Fibroblast of upper back skin (primary cell): ENCODE measurements at regions not wholly inside any gene's neighbourhood (a gene's known extent, or its start where the extent isn't known, plus 50 kb on each side); places are given as distances from the start of the nearest gene placed in this dataset.

Experiments used
- DNase-seq: peaks from one replicate; pipeline ENCODE4 v3.0.0-alpha.2; 2013

- DNase-seq: no peak
Measured at GRCh38 chr11:29959488-29959887, 57.3 kb downstream of the KCNA4 start.

DNA sequence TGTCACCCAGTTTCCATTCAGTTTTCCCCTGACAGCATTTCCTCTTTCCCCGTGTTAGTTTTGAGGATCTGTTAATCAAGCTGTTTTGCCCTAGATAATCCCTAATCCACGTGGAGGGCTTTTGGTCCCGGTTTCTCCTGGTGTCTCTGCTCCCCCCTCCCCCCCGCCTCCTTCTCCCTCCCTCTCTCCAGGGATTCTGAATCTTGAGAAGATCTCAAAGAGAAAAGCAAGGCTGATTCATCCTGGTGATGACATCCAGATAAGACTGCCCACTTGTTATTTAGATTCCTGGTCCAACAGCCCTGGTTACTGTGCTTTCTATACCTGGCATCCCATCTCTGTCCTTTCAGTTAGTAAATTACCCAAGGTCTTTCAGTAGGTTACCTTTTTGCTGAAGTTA is 59.4 kb downstream of the KCNA4 start:
- no peak for DNase-seq

DNA sequence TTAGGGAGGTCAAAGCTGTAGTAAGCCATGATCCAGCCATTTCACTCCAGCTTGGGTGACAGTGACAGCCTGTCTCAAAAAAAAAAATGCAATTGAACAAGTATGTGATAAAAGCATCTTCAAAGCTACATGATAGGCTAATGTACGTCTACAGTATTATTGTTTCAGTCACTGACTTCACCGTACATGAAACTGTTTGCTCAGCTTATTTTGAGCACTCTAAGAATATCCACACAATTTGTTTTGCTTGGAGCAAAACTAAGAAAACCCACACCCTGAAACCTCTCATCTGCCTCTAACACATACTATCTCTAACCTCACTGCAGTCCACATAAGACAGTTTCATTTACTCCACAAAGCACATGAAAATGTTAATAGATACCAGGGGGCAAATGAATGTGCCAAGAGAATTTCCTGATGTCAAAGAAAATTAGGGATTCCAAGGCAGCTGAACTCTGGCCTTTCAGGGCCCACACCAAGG is 60.7 kb downstream of the KCNA4 start:
- no peak for DNase-seq

GRCh38 chr11:29943347-29943746 is 73.5 kb downstream of the KCNA4 start:
- no peak for DNase-seq

GRCh38 chr11:29937526-29937925 is 79.3 kb downstream of the KCNA4 start:
- DNase-seq: no peak

DNA sequence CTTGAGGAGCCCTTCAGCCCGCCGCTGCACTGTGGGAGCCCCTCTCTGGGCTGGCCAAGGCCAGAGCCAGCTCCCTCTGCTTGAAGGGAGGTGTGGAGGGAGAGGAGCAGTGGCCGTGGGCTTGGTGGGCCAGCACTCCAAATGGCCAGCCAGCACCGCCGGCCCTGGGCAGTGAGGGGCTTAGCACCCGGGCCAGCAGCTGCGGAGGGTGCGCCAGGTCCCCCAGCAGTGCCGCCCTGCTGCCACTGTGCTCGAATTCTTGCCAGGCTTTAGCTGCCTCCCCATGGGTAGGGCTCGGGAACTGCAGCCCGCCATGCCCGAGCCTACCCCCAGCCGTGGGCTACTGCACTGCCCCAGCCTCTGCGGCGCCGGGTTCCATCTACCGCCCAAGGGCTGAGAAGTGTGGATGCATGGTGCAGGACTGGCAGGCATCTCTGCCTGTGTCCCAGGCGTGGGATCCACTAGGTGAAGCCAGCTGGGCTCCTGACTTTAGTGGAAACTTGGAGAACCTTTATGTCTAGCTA is 82.7 kb downstream of the KCNA4 start:
- DNase-seq: no peak

DNA sequence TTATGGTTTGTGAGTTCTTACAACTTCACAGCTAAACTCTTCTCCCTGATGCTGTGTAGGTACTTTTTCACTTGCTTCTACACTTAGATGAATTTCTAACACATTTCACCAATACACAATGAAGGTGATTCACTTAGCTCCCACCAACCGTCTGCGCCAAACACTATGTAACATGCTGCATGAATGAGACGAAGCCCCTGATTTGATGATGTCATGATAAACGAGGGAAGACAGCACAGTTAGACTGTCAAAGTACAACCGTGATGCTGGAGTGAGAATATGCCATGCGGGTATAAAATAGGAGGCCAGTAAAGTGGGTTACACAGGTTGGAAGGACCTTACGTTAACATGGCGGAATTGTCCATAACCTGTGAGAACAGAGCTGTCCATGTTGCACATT is 100.8 kb downstream of the KCNA4 start:
- DNase-seq: no peak

- no peak for DNase-seq
Measured at GRCh38 chr11:29914203-29914930, 102.5 kb downstream of the KCNA4 start.

DNA sequence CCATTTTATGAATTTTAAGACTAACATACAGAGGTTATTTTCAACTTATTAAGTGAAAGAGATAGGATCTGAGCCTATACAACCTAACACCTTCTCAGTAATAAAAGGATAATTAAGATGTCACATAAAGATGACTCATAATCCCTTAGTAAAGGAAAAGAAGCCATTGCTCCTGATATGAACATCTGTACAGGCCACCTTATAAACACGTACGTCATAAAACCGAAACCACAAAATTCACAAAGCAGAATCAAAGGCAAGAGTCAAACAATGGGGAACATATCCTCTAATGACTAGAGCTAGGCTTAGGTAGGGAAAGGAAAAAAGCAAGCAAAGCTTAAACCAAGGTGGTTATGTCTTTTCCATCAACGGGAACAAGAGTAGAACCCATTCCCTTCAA is 103.5 kb downstream of the KCNA4 start:
- no peak for DNase-seq

DNA sequence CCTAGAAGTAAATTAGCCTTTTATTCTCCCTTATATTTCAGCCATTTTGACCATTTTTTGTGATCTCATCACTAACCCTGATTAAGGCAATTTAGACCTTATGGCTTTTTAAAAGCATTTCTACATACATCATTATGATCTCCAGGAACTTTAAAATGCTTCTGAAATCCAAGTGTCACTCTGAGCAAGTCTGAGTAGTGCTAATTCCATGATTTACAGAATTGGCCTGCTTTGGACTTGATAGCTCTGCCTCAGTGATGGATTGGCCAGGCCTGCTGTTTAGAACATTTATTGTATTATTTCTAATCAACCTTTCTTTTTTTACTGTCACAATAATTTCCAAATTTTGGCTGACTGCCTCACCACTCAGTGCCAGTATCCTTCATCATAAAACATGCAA is 116.4 kb downstream of the KCNA4 start:
- no peak for DNase-seq

DNA sequence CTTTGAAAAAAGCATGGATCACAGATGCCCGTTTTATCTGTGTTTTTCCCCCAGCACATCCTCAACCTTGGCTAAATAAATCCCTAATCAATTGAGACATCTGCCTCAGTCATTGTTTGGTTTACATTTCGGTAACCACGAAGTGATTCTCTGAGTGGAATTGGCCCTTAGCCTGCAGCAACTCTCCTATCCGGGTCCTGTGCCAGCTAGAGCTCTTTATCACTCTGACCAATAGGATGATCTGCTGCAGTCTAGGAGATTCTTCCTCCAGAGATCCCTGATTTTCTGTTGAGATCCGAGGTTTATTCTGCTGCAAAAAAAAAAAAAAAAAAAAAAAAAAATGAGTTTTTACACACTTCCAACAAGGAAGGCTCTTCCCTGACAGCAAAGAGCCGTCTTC is 137.3 kb downstream of the KCNA4 start:
- DNase-seq: no peak

GRCh38 chr11:29876192-29876591 is 140.6 kb downstream of the KCNA4 start:
- no peak for DNase-seq

DNA sequence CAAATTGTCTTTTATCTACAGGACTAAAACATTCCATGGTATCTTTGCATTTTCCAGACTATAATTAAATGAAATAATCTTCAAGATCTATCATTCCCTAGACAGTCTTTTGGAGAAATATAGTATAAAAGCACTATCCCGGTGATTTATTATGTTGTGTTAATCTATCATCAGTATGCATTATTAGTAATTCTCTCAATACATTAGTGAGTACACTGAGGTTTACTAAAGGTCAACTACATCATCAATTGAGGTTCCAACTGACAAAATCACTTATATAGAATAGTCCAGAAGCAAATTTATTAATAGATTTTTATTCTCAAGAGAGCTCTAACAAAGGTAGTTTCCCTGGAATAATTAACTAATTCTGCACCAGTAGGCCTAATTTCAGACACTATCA is 169.6 kb downstream of the KCNA4 start:
- no peak for DNase-seq

DNA sequence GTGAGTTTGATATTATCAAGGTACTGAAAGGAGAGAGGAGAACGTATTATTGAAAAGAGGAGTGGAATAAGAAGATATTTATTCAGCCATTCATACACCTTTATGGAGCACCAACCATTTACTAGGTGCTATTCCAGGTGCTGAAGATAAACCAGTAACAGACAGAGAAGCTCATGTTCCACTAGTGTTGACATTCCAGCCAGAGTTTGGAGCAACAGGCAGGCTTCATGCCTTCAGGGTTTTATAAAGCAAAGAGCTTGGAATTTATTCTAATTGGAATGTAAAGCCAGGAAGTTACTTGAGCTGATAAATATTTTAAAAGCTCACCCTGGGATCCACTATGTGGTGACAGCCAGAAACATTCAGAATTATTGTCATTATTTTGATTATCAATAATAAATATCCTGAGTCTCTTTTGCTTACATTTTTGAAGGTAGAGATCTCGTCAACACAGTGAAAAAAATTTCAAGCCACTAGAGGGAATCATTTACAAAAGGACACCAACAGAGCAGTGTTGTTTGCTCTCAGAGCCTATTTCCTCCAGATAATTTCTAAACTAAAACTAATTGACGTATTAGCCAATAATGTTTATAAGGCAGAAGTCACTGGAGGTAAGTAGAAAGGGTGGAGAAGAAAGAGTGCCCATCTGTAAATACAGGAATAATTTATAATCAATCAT is 172.0 kb downstream of the KCNA4 start:
- no peak for DNase-seq

- no peak for DNase-seq
Measured at GRCh38 chr11:29844031-29844430, 172.8 kb downstream of the KCNA4 start.

DNA sequence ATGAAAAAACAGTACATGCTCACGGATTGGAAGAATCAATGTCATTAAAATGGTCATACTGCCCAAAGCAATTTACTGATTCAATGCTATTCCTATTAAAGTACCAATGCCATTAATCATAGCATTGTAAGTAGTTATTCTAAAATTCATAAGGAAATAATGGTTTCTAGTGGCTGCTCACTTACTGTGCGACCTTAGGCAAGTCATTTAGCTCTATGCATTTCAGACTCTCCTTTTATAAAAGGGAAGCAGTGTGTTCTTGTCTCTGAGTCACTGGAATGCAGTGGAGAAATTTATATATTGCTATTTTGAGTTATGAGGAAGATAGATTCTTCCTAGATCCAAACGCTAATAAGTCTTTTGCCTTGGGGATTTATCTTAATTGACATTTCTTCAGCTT is 174.8 kb downstream of the KCNA4 start:
- DNase-seq: no peak

GRCh38 chr11:29826878-29827277 is 190.0 kb downstream of the KCNA4 start:
- no peak for DNase-seq

- no peak for DNase-seq
Measured at GRCh38 chr11:29816359-29816758, 200.5 kb downstream of the KCNA4 start.

DNA sequence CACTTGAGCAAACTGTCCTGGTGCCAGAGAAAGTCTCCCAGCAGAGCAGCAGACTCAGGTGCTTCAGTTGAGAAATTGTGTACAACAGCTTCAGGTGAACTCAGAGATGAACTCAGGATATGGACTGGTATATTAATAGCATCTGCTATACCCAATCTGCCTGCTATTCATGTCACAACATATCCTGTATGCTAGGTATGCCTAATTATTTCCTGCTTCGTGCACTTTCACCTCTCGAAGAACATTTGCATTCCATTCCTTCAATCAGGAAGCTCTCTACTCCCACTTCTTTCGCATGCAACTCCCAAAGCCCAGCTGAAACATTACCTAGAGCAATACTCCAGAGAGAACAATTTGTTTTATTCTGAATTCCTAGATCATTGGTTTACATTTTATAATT is 207.7 kb downstream of the KCNA4 start:
- no peak for DNase-seq

DNA sequence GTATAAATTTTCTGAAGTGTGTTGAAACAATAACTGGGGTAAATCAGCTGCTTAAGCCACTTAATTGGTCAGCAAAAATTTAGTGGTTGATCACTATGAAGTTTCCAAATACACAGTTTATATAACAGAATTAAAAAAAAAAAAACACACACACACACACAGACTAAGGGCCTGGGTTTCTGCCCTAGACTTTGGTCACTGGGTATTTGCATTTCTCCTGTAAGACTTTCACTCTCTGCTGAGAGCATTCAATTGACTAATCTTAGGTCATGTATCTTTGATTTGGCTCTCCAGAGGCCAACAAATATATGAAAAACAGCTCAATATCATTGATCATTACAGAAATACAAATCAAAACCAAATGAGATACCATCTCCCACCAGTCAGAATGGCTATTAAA is 214.3 kb downstream of the KCNA4 start:
- DNase-seq: no peak

- no peak for DNase-seq
Measured at GRCh38 chr11:29801561-29801960, 215.3 kb downstream of the KCNA4 start.

- no peak for DNase-seq
Measured at GRCh38 chr11:29786092-29786491, 230.7 kb downstream of the KCNA4 start.

DNA sequence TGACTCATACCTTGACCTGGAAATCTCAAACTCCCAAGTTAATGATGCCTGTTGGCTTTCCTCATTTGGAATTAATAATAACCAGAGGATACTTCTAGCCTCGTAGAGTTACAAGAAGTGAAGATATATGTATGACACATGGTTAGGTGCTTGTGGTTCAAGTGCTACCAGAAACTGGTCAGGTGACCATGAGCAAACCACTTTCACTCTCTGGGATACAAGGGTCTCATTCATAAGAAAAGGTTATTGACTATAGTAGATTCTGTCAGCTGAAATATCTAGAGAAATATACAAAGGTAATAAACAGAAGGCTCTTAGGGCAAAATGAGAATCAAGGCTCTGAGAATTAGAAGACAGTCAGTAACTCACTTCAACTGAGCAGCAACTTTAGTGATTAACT is 233.3 kb downstream of the KCNA4 start:
- DNase-seq: no peak

DNA sequence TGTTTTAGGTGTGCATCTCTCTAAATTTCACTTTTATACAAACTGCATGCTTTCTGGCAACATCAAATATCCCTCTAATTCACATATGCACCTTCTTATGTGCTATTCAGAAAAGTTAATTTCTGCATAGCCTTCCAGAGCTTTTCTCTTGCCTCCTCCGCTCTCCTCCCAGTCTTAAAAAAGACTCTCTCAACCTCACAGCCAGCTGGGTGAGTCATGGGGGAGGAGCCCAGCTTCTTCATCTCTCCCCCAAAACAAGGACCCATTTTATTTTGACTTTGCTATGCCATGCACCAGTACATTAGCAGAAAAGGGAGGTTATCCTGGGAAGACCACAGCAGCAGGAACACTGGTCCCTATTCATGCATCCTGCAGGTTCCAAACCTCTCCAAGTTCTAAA is 234.4 kb downstream of the KCNA4 start:
- DNase-seq: no peak

GRCh38 chr11:29781268-29781667 is 235.6 kb downstream of the KCNA4 start:
- DNase-seq: no peak
